ENCODE measurements at regions not wholly inside any gene's neighbourhood (a gene's known extent, or its start where the extent isn't known, plus 50 kb on each side); places are given as distances from the start of the nearest gene placed in this dataset.

- ChIA-PET POLR2A (no interaction called here), CTCF (interaction anchor here (1.2 to 1.3 kb wide), 2 partner anchors 11 to 17 kb away, joined by 3 read pairs; no protein-coding TSS in a partner anchor)
- TF ChIP-seq, protein P1, sequence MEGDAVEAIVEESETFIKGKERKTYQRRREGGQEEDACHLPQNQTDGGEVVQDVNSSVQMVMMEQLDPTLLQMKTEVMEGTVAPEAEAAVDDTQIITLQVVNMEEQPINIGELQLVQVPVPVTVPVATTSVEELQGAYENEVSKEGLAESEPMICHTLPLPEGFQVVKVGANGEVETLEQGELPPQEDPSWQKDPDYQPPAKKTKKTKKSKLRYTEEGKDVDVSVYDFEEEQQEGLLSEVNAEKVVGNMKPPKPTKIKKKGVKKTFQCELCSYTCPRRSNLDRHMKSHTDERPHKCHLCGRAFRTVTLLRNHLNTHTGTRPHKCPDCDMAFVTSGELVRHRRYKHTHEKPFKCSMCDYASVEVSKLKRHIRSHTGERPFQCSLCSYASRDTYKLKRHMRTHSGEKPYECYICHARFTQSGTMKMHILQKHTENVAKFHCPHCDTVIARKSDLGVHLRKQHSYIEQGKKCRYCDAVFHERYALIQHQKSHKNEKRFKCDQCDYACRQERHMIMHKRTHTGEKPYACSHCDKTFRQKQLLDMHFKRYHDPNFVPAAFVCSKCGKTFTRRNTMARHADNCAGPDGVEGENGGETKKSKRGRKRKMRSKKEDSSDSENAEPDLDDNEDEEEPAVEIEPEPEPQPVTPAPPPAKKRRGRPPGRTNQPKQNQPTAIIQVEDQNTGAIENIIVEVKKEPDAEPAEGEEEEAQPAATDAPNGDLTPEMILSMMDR (IDR thresholded peaks at IDR 0.05; ENCODE audit: control extremely low read depth, extremely low read depth, low read depth, missing control alignments): no peak
- DNase-seq (ENCODE audit: extremely low spot score): no peak
Observed at GRCh38 chr19:30272554-30272953, 99.6 kb upstream of the ZNF536 start.

DNA sequence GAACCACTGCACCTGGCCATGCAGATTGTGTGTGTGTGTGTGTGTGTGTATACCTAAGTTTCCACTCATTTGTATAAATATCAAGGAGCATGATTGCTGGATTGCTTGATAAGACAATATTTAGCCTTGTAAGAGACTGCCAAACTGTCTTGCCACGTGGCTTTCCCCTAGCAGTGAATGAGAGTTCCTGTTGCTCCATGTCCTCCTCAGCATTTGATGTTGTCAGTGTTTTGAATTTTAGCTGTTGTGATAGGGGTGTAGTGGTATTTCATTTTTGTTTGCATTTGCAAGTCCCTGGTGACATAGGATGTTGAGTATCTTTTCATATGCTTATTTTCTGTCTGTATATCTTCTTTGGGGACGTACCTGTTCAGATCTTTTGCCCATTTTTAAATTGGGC lies 99.0 kb upstream of the ZNF536 start:
- ChIA-PET CTCF (interaction anchor here (1.2 kb wide), 1 partner anchor 17 kb away, joined by 3 read pairs; no protein-coding TSS in a partner anchor), POLR2A (no interaction called here)
- DNase-seq (ENCODE audit: extremely low spot score): no peak
- TF ChIP-seq, protein P1 (IDR thresholded peaks at IDR 0.05; ENCODE audit: control extremely low read depth, extremely low read depth, low read depth, missing control alignments): no peak

DNA sequence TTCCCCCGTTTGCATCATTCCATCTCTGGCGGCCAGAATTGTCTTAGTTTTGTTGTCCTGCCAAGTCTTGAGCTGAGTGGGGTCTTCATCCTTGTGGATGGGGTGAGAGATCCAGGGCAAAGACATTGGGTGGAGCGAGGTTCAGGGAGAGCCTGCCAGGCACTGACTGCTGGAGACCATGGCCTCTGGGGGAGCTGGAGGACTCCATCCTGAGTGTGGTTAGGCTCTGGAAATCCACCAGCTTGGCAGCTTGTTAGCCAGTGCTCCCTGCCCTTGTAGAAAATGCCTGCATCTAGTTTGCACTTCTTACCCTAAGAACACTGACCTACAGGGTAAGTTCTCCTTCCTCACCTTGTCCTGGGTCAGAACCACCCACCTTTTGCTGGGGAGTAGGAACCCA lies 97.2 kb upstream of the ZNF536 start:
- DNase-seq (ENCODE audit: extremely low spot score): no peak
- POLR2A ChIA-PET: no interaction called here
- CTCF ChIA-PET: no interaction called here
- TF ChIP-seq, protein P1 (IDR thresholded peaks at IDR 0.05; ENCODE audit: control extremely low read depth, extremely low read depth, low read depth, missing control alignments): no peak

GRCh38 chr19:30276011-30276882 lies 95.9 kb upstream of the ZNF536 start:
- POLR2A ChIA-PET: no interaction called here
- TF ChIP-seq, protein P1 (IDR thresholded peaks at IDR 0.05; ENCODE audit: control extremely low read depth, extremely low read depth, low read depth, missing control alignments): no peak
- CTCF ChIA-PET: no interaction called here
- no peak for DNase-seq (ENCODE audit: extremely low spot score)

- CTCF ChIA-PET: no interaction called here
- POLR2A ChIA-PET: no interaction called here
- no peak for DNase-seq (ENCODE audit: extremely low spot score)
- TF ChIP-seq, protein P1 (IDR thresholded peaks at IDR 0.05; ENCODE audit: control extremely low read depth, extremely low read depth, low read depth, missing control alignments): no peak
Observed at GRCh38 chr19:30276883-30277280, 95.3 kb upstream of the ZNF536 start.

DNA sequence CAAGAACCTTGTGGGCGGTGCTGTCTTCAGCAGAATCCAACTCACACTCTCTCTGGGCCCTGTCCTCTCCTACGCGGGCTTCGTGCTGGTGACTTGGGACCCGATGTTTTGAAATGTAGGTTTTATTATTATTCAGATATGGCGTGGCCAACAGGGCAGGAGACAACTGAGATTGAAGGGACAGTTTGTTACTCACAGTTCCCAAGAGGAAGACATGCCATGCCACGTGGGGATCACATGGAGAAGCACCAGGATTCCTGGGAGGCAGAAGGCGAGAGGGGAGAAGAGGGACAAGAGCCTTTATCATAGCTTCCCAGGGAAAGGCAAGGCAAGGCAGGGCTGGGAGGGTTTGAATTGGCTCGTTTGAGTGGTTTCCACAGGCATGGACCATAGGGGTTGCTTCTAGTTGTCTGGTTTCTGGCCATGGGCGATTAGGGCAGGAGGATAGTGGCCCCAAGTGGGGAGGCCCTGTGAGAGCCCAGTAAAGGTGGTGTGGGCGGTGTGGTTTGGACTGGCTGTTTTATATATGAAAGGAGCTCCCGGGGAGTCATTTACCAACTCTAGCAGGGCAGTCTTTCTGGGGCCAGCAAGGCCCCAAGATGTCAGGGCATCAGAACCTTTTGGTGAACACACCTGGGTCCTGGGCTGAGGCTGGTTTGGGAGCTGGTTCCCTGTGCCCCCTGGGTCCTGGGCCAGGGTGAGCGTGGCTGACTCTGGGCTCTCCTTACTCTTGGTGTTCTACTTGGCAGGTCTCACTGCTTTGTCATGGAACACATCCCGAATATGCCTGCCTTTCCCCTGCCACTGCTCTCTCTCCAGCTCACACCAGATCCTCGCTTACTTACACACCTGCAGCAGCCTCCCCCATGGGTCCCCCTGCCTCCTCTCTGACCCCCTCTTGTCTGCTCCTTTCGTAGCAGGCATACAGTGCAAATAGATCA lies 94.0 kb upstream of the ZNF536 start:
- TF ChIP-seq, protein P1 (IDR thresholded peaks at IDR 0.05; ENCODE audit: control extremely low read depth, extremely low read depth, low read depth, missing control alignments): no peak
- no peak for DNase-seq (ENCODE audit: extremely low spot score)
- ChIA-PET CTCF (no interaction called here), POLR2A (interaction anchor here (0.6 kb wide), 1 partner anchor 654 kb away, joined by 3 read pairs; no protein-coding TSS in a partner anchor)

All from GM10248 (cell line).